HG03064 (cell line): ENCODE measurements at regions not wholly inside any gene's neighbourhood (a gene's known extent, or its start where the extent isn't known, plus 50 kb on each side); places are given as distances from the start of the nearest gene placed in this dataset.

Experiments used
- ATAC-seq: cut with Tn5 transposase; IDR thresholded peaks from one replicate; pipeline ENCODE4 v1.9.1; 2021; ENCODE audit warnings: low read depth; ENCODE audit not compliant: unreplicated experiment

- no peak for ATAC-seq
These were observed 1149.3 kb upstream of the CDH2 start for GRCh38 chr18:29326214-29326613.

GRCh38 chr18:29321561-29321960, 1144.6 kb upstream of the CDH2 start:
- ATAC-seq: no peak

GRCh38 chr18:29313312-29313711, 1136.4 kb upstream of the CDH2 start:
- no peak for ATAC-seq

GRCh38 chr18:29311580-29311979, 1134.7 kb upstream of the CDH2 start:
- ATAC-seq: no peak

- ATAC-seq: no peak
These were observed 1132.4 kb upstream of the CDH2 start for GRCh38 chr18:29309366-29309765.

- no peak for ATAC-seq
These were observed 1131.1 kb upstream of the CDH2 start for GRCh38 chr18:29307982-29308381.

- ATAC-seq: no peak
These were observed 1130.3 kb upstream of the CDH2 start for GRCh38 chr18:29307231-29307630.

- no peak for ATAC-seq
These were observed 1128.6 kb upstream of the CDH2 start for GRCh38 chr18:29305516-29305915.

GRCh38 chr18:29301048-29301447, 1124.1 kb upstream of the CDH2 start:
- no peak for ATAC-seq

GRCh38 chr18:29285471-29285870, 1108.5 kb upstream of the CDH2 start:
- no peak for ATAC-seq

GRCh38 chr18:29271501-29271900, 1094.6 kb upstream of the CDH2 start:
- ATAC-seq: no peak

- no peak for ATAC-seq
These were observed 1082.9 kb upstream of the CDH2 start for GRCh38 chr18:29259838-29260237.

GRCh38 chr18:29254123-29254522, 1077.2 kb upstream of the CDH2 start:
- no peak for ATAC-seq

- no peak for ATAC-seq
These were observed 1074.8 kb upstream of the CDH2 start for GRCh38 chr18:29251681-29252080.

GRCh38 chr18:29250843-29251242, 1073.9 kb upstream of the CDH2 start:
- ATAC-seq: no peak

- no peak for ATAC-seq
These were observed 1073.3 kb upstream of the CDH2 start for GRCh38 chr18:29250259-29250658.

- ATAC-seq: no peak
These were observed 1071.9 kb upstream of the CDH2 start for GRCh38 chr18:29248805-29249204.

- ATAC-seq: no peak
These were observed 1064.3 kb upstream of the CDH2 start for GRCh38 chr18:29241199-29241598.

GRCh38 chr18:29234751-29235150, 1057.8 kb upstream of the CDH2 start:
- ATAC-seq: no peak

- ATAC-seq: no peak
These were observed 1049.3 kb upstream of the CDH2 start for GRCh38 chr18:29226213-29226612.

GRCh38 chr18:29225351-29225750, 1048.4 kb upstream of the CDH2 start:
- no peak for ATAC-seq

- ATAC-seq: no peak
These were observed 1041.2 kb upstream of the CDH2 start for GRCh38 chr18:29218091-29218490.

- no peak for ATAC-seq
These were observed 1040.4 kb upstream of the CDH2 start for GRCh38 chr18:29217124-29217915.
